ENCODE measurements at regions not wholly inside any gene's neighbourhood (a gene's known extent, or its start where the extent isn't known, plus 50 kb on each side); places are given as distances from the start of the nearest gene placed in this dataset.

DNA sequence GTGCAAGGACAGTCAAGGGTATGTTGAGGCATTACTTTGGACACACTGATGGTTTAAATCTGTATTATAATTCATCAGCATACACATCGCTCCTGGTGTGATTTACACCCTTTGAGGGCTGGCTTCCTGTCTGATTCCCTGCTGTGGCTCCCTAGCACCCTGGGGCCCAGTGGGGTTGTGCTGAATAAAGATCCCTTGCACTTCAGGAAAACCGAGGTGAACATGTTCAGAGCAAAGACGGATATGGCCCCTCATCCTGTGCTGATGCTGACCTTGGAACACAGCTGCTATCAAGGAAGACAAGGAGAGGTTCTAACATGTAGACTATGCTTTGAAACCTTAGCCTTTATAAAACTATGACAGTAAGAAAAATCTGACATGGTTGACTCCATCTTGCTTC, 84.6 kb upstream of the UNC5B start:
- ATAC-seq (no peak), DNase-seq (no peak)
- Histone ChIP-seq H3K9me3 (no peaks in the 10 kb centered on the region), H3K36me3 (no peaks in the 10 kb centered on the region), H3K4me1 (no peaks in the 10 kb centered on the region), H3K4me3 (no peak overlapping the region), H3K27ac (no peak overlapping the region), H3K27me3 (no peaks in the 10 kb centered on the region)
- intact Hi-C loops (cut with DNase I) = no loop called here
- 57% methylated on average over 3 of the region's 3 CpGs for WGBS (ENCODE audit: insufficient coverage, low coverage, low lambda C conversion rate, missing lambda C conversion rate)
- no peak for TF ChIP-seq POLR2A (IDR thresholded peaks at IDR 0.05)
- TF ChIP-seq, protein P1, sequence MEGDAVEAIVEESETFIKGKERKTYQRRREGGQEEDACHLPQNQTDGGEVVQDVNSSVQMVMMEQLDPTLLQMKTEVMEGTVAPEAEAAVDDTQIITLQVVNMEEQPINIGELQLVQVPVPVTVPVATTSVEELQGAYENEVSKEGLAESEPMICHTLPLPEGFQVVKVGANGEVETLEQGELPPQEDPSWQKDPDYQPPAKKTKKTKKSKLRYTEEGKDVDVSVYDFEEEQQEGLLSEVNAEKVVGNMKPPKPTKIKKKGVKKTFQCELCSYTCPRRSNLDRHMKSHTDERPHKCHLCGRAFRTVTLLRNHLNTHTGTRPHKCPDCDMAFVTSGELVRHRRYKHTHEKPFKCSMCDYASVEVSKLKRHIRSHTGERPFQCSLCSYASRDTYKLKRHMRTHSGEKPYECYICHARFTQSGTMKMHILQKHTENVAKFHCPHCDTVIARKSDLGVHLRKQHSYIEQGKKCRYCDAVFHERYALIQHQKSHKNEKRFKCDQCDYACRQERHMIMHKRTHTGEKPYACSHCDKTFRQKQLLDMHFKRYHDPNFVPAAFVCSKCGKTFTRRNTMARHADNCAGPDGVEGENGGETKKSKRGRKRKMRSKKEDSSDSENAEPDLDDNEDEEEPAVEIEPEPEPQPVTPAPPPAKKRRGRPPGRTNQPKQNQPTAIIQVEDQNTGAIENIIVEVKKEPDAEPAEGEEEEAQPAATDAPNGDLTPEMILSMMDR (IDR thresholded peaks at IDR 0.05) = no peak

GRCh38 chr10:71128311-71128980, 83.9 kb upstream of the UNC5B start:
- H3K27me3 ChIP-seq = no peaks in the 10 kb centered on the region
- H3K4me1 ChIP-seq = no peaks in the 10 kb centered on the region
- DNase-seq = no peak
- H3K36me3 ChIP-seq = no peaks in the 10 kb centered on the region
- H3K9me3 ChIP-seq = no peaks in the 10 kb centered on the region
- WGBS (ENCODE audit: insufficient coverage, low coverage, low lambda C conversion rate, missing lambda C conversion rate) = 31% methylated on average over 7 of the region's 7 CpGs
- no peak overlapping the region for H3K4me3 ChIP-seq
- TF ChIP-seq, protein P1 (IDR thresholded peaks at IDR 0.05) = no peak
- no peak for TF ChIP-seq POLR2A (IDR thresholded peaks at IDR 0.05)
- ATAC-seq = no peak
- intact Hi-C loops (cut with DNase I) = no loop called here
- H3K27ac ChIP-seq = no peak overlapping the region

DNA sequence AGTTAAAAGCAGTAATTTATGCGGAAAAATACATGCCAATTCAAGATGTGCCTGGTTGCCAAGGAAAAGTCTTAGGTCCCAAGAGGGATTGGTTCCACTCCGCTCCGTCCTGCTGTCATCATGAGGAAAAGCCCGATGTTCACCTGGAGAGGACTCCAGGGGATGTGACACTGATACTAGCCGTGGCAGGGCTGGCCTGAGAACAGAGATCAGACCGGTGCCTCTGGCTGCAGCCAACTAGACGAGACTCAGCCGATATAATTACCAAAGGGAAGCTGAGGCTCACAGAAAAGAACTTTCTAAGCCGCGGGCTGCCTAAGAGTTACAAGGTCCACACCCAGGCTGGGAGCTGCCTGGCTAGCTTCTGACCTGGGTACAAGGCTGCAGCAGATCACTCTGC, 81.3 kb upstream of the UNC5B start:
- no peaks in the 10 kb centered on the region for H3K27me3 ChIP-seq
- H3K27ac ChIP-seq = no peak overlapping the region
- WGBS (ENCODE audit: insufficient coverage, low coverage, low lambda C conversion rate, missing lambda C conversion rate) = 90% methylated on average over 3 of the region's 10 CpGs
- H3K4me3 ChIP-seq = no peak overlapping the region
- no peaks in the 10 kb centered on the region for H3K4me1 ChIP-seq
- H3K36me3 ChIP-seq = no peaks in the 10 kb centered on the region
- ATAC-seq = no peak
- H3K9me3 ChIP-seq = no peaks in the 10 kb centered on the region
- DNase-seq = no peak
- intact Hi-C loops (cut with DNase I) = no loop called here
- no peak for TF ChIP-seq POLR2A (IDR thresholded peaks at IDR 0.05)
- TF ChIP-seq, protein P1 (IDR thresholded peaks at IDR 0.05) = no peak

GRCh38 chr10:71131508-71132088, 80.8 kb upstream of the UNC5B start:
- WGBS (ENCODE audit: insufficient coverage, low coverage, low lambda C conversion rate, missing lambda C conversion rate) = 67% methylated on average over 1 of the region's 4 CpGs

More at GRCh38 chr10:71131508-71132088, 80.8 kb upstream of the UNC5B start:
- ATAC-seq (no peak), DNase-seq (no peak)
- no peaks in the 10 kb centered on the region for H3K9me3 ChIP-seq
- intact Hi-C loops (cut with DNase I) = no loop called here
- no peaks in the 10 kb centered on the region for H3K27me3 ChIP-seq
- no peak overlapping the region for H3K27ac ChIP-seq
- H3K4me3 ChIP-seq = no peak overlapping the region
- no peak for TF ChIP-seq POLR2A (IDR thresholded peaks at IDR 0.05)
- TF ChIP-seq, protein P1 (IDR thresholded peaks at IDR 0.05) = no peak
- H3K36me3 ChIP-seq = no peaks in the 10 kb centered on the region
- H3K4me1 ChIP-seq = no peaks in the 10 kb centered on the region

Data from right lobe of liver (tissue), 6 donors.